ENCODE measurements at regions not wholly inside any gene's neighbourhood (a gene's known extent, or its start where the extent isn't known, plus 50 kb on each side); places are given as distances from the start of the nearest gene placed in this dataset.

DNA sequence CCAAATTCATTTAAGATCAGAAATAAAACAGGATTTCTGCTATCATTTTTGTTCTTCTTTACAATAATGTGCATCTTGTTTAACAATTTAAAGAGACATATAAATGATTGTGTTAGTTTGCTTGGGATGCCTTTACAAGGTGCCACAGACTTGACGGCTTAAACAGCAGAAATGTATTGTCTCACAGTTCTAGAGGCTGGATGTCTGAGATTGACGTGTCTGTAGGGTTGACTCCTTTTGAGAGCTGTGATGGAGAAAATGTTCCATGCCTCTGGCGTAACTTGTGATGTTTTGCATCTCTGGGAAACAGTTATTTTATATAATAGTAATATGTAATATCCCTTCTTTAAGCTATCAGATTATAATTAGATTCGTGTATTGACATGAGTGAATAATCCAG lies 1091.6 kb upstream of the PRMT6 start:
- DNase-seq = no peak

DNA sequence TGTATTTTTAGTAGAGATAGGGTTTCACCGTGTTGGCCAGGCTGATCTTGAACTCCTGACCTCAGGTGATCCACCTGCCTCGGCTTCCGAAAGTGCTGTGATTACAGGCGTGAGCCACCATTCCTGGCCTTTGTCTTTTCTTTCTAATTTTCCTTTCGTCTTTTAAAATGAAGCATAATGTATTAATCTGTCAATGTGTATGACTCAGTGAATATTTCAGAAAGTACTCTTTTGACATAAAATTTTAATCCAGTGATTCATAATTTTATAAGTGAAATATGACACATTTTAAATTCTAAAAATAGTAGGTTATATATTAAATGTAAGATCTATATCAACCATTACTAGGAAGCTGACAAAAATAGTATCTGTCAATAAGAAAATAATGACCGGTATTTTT lies 1059.0 kb upstream of the PRMT6 start:
- DNase-seq = no peak

DNA sequence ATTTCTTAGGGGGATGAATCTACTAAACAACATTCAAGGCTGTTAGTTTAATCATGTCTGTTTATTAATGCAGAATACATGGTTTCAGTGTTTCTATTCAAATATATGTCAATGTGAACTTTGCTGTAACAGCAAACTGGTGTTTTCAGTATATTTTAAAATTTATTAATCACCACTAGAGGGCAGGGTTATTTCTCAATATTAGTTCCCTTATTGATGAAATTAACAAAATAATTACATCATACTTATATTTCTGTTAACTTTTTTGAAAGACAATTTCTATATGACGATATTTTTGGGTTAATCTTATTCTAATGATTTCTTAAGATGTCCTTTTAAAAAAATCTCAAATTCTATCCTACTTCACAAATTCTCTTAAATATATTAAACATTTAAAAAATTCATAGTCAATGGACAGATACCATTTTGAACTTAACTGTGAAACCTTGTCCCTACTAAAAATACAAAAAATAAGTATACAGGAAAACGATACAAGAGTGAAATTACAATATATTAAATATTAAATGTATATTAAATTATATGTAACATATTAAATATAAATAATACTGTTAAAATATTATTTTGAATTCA lies 1034.1 kb upstream of the PRMT6 start:
- no peak for DNase-seq

DNA sequence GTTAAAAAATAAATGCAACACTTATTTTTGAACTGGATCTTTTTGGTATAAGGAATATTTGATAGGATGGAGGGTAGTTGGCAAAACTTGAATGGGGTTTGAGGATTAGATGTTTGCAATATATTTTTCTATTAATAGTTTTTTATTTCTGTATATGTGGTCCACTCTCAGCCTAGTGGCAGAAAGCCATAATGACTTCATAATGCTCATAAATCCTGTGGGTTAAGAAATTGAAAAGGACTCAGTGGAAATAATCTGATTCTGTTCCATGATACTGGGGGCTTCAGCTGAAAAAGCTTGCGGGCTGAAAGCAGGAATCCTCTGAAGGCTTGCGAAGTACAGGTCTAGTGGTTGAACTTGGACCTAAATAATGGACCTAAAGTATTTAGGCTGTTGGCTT lies 1028.6 kb upstream of the PRMT6 start:
- DNase-seq = no peak

DNA sequence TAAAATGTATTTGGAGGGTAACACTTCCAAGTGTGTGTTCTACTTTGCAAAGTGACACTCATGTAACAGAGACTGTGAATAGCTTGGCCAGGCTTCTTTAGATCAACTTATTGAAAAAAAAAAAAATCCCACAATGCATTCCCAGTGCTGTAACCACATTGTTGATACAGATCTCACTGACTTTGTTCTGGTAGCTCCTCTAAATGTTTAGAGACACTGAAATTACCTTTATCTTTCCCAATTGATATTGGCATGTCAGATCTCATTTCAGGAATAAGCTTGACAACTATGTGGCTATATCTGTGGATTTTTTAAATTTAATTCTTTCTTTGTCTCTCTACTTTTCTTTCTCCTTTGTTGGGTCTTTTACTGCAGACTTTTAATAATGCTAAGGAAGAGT lies 1018.9 kb upstream of the PRMT6 start:
- no peak for DNase-seq

DNA sequence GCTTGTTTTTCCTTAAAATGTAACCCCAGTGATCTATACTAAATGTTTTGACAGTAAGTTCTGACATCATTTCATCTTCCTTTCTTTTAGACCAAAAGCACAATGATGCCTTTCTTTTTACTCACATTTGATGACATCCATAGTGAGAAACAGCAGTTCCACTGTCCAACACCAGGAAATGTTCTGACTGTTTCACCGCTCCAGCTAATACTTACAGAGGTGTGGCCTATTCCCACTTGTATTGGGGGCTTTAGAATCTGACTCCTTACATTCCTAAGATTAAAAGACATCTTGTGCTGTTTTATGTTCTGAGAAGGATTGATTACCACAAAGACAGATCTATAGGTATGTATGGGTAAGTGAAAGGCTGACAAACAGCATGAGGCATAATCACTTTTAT lies 1018.2 kb upstream of the PRMT6 start:
- no peak for DNase-seq

DNA sequence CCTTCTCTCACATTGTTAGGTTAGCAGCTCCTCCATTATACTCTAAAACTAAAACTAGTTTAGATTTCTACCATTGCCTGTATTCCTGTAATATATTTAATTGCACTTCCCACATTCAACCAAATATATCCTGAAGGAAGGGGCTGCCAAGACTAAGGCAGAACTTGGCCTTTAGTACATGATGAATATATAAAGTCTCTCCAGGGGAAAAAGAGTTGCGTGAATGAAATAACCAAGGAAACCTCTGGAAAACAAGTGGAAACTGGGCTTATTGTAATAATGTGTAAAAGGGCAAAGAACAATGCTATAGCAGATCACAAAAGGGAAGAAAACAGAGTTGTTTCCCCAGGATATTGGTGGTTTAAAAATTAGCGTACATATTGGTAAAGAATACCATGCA lies 1012.5 kb upstream of the PRMT6 start:
- DNase-seq = no peak

DNA sequence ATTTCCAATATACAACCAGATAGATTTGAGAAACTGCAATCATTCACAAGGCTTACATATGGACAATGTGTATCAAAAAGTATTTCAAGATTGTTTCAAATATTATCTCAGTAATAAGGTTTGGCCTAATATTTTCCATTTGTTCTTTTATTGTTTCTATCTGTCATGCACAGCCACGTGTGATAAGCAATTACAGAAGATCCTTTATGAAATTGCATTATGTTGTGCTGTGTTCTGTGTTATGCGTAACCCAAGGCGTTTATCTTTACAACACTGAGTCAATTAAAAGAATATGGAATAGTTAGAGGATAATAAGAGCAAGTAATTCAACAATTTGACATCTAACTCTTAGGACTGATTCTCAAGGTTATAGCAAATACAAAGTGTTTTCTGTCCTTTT lies 1009.3 kb upstream of the PRMT6 start:
- no peak for DNase-seq

DNA sequence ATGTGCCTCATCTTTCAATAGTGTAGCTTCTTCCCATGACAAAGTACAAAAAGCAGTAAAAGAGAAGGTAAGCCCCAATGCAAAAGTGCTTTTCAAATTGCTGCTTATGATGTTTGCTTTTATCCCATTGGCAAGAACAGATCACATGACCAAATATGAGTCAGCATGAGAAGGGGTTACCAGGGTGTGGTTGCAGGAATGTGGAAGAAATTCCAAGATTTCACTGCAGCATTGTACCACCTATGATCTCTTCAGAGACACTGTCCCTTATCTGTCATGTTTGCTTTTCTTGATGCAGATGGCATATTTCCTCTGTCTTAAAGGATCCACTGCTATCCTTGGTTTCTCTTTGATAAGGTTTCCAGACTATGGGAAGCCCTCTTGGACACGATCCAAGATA lies 1006.9 kb upstream of the PRMT6 start:
- no peak for DNase-seq

DNA sequence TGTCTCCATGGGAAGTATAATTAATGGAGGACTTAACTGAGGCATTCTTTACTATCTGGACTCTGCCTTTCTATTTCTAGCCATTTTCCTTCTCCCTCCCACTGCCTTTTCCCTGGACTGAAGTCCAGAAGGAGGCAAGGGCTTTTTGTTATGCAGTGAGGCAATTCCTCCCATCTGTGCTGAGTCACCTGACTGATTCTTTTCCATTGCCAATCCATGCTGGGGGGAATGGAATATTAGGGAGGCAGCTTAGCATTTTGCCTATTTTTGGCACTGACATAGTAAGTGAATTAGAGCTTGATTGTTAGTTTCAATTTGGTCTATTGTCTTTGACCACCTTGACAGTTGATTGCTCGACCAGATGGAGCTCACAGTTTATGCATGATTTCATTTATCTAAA lies 1000.6 kb upstream of the PRMT6 start:
- DNase-seq = no peak

DNA sequence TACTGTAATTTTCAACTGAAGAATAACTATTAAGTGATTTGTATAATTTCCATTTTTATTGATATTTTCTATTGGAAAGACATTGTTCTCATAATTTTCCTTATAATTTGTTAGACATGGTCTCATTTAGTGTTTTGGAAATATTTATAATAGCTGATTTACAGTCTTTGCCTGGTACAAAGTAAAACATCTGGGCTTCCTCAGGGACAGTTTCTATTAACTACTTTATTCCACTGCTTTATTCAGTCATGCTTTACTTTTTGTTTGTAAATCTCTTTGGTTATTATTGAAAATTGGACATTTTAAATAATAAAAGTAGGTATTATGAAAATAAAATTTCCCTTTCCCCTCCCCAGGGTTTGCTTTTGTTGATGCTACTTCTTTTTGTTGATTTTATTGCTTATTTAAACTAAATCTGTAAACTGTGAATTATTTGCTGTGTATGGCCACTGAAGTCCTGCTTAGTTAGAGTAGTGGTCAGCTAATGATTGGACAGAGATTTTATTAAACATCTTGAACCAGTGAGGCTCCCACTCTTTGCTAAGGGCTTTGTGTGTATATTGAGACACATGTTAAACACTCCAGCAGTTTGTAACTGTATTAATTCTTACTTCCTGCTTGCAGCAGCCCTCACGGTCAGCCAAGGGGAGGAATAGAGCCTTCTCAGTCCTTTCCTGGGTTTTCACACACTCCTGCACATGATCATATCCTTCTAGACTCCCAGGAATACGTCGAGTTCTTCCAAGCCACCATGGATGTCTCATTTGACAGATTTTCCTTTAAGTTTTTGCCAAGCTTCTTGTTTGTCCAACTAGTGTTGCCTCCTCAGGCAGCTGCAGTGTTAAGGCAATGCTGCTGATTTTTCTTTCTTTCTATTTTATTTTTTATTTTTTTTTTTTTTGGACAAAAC lies 994.6 kb upstream of the PRMT6 start:
- no peak for DNase-seq

DNA sequence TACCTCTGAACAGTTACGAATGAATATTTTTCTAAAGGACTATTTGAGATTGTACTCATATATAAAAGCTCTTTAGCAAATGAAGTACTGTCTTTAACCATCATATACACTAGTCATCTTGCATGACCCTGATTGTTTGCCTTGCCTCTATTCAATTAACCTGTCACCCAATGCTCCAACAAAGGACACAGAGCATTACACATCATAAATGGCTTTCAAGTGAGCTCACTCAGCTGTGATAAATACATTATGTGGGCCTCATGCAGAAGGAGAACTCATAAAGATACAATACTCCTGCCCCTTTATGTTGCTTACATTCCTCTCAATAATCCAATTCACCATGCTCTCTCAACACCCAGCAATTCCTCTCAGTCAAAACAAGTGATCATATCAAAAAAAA lies 993.0 kb upstream of the PRMT6 start:
- DNase-seq = no peak

DNA sequence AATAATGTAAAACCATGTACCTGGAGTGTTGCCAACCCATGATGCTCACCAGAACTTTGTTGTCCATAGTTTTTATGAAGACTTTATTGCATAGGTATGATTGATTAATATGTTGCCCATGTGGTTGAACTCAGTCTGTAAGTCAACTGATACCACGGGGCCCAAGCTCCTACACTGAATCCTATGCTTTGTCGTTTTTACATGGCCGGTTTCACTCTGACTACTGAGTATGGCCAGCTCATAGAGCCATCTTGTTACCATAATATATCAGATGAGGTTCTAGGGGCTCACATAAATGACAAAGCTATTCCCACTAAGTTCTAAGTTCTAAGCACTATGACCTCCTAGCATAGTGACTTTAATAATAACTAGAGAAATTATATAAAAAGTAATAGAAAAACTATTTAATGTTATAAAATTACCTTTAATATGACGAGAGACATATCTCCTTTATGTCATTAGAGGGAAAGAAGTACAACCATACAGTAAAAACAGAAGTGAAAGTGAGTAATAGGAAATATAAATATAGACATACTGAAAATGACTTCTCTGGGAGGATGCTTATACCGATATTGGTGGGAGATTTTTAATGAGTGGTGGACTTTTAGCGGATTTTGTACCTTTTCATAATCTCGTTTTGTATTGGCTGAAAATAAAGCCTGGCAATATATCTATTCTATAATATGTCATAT lies 983.4 kb upstream of the PRMT6 start:
- DNase-seq = no peak

DNA sequence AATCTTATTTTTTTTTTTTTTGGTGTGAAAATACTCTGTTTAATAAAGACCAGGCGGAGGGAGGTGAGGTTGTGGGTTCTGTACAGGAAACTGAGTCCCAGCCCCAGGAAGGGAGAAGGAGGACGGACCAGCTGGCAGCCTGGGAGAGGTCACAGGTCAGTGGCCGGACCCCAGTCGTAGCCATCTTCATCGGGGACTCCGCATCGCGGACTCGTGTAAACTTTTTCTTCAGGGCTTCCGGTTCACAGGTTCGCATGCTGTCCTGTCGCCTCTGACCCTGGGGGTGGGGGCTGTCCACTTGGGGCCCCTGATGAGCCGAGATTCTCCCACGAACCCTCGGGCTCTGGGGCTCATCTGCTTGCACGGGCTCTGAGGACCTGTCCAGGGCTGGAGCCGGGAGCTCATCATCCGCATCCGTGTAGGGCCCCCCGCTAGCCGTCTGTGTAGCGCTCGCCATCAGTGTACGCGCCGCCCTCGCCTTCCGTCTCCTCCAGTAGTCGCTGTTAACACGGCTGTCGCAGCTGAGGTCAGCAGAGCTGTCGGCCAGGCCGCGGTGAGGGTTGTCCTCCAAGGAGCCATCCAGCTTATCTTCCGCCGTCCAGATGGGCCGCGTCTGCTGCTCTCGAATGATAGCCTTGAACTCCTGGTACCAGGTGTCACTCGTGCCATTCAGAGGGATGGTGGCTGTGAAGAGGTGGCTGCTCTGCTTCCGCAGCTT lies 975.7 kb upstream of the PRMT6 start:
- no peak for DNase-seq

DNA sequence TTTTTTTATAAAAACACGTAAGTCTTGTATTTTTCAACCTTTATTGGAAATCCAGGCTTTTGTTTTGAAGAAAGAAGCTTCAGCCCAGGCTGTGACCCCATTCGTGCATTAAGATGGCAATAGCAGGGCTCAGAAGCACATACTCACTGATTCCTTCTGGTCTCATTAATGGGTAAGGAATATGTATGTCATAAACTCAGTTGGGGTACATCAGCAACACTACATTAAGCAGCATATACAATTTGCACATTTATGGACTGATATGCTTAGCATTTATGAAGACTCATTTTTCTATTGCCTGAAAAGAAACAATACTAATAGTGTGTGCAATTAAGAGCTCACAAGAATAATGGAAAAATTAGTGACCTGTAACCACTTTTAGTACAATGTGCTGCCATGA lies 945.4 kb upstream of the PRMT6 start:
- DNase-seq = no peak

DNA sequence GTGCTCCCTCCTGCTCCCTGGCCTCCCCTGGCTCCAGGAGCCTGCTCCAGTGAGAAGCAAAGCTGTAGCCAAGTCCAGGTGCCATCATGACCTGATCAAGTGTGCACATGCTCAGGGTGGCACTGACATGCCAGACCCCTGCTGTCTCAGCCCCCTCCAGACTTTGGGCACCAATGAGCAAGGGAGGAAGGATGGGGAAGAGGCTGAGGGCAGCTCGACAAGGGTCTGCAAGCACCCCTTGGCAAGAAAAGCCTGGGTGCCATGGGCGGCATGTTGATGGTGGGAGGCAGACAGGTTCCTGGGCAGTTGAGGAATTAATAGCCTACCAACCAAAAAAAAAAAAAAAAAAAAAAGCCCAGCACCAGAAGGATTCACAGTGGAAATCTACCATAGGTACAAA lies 942.6 kb upstream of the PRMT6 start:
- no peak for DNase-seq

DNA sequence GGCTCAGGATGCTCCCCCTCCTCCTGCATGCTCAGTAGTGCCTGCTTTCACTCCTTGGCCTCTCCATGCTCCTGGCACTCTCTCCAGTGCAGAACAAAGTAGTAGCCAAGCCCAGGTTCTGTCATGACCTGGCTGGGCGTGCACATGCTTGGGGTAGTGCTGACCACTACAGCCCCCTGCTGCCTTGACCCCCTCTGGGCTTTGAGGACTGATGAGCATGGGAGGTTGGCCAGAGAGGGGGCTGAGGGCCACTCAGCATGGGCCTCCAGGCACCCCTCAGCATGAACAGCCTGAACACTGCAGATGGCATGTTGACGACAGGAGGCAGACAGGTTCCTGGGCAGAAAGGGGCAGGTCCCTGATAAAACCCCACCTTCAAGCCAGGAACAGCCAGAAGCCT lies 935.7 kb upstream of the PRMT6 start:
- no peak for DNase-seq

DNA sequence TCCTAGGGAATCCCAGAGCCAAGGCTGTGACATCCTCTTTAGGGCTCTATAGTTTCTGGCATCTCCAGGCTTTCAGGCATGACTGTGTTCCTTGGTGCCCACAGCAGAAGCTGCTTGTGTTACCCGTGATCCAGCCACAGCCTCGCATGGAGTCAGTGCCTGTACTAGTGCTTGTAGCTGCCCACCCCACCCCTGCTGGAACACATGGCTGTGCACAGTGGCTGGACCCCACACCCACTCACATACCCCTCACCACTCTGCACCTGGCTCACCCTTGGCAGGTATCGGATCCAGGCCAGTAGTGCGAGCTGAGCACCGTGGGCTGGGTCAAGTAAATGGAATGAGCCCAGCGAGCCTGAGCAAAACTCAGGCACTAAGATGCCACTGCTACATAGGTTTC lies 934.7 kb upstream of the PRMT6 start:
- DNase-seq = no peak

DNA sequence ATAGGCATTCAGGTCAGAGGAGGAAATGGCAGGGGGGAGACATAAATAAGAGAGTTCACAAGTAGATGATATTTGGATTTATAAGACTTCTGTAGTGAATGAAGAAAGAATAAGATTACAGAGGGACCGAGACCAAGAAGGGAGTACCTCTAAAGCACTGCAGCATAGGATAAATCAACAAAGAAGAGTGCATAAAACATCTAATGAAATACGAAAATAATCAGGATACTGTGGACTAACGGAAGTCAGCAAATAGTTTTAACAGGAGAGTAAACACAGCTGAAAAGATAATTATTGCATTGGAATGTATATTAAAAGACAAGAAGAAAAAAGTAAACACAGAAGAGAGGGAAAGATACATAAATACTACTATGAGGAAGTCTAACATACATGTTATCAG lies 921.9 kb upstream of the PRMT6 start:
- DNase-seq = no peak

DNA sequence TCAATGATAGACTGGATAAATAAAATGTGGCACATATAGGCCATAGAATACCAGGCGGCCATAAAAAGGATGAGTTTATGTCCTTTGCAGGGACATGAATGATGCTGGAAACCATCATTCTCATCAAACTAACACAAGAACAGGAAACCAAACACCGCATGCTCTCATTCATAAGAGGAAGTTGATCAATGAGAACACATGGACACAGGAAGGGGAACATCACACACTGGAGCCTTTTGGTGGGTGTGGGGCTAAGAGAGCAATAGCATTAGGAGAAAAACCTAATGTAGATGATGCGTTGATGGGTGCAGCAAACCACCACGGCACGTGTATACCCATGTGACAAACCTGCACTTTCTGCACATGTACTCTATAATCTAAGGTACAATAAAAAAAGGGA lies 883.4 kb upstream of the PRMT6 start:
- DNase-seq = no peak

DNA sequence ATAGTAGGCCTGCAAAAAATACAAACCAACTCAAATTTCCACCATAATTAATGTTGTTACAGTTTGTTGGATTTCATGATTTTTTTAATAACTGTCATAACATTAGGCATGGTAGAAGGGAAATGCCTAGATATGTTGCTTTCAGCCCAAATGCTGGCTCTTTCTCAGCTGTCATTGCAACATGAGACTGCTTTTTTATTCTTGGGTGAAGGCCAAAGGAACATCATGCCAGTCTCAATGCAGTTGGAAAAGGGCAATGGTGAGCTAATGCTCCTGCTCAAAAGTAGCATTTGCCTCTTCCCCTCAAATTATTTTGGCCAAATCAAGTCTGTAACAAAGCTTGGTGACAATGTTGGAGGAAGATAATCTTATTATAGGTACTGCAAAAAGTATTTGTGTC lies 877.7 kb upstream of the PRMT6 start:
- DNase-seq = no peak

DNA sequence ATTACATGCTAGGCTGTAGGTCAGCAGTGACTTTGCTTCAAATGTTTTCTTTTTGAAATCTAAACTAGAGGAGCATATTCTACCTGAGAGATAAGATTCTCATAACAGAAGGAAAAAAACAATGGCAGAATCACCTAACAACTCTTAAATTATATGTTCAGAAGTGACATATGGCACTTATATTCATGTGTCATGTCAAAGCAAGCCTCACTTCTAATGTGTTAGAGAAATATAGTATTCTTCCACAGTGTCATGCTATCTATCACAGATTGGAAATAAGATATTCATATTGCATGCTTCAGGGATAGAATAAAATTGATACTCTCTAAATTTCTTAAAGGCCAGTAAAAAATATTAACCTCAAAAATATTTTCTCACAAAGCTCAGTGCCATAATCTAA lies 874.6 kb upstream of the PRMT6 start:
- no peak for DNase-seq

DNA sequence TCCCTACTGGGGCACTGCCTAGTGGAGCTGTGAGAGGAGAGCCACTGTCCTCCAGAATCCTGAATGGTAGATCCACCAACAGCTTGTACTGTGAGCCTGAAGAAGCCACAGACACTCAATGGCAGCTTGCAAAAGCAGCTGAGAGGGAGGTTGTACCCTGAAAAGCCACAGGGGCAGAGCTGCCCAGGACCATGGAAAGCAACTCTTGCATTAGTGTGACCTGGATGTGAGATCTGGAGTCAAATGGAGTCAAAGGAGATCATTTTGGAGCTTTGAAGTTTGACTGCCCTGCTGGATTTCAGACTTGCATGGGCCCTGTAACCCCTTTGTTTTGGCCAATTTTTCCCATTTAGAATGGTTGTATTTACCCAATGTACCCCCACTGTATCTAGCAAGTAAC lies 871.4 kb upstream of the PRMT6 start:
- DNase-seq = no peak

DNA sequence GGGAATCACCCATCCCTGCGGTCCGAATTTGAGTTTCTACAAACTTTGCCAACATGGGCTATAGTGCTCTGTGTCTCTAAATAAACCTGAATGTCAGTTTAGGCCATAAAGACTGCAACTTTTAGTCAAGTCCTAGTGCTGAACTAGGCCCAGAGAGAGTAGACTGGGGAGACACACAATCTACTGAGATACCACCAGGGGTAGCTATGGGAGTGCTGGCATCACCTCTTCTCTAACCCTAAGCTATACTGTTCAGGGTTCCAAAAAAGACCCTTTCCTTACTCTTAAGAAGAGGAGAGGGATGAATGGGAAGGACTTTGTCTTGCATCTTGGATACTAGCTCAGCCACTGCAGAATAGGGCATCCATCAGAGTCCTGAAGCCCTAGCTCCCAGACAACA lies 866.7 kb upstream of the PRMT6 start:
- no peak for DNase-seq

All from midbrain (tissue), 1 donor.